ENCODE measurements at regions not wholly inside any gene's neighbourhood (a gene's known extent, or its start where the extent isn't known, plus 50 kb on each side); places are given as distances from the start of the nearest gene placed in this dataset.

DNA sequence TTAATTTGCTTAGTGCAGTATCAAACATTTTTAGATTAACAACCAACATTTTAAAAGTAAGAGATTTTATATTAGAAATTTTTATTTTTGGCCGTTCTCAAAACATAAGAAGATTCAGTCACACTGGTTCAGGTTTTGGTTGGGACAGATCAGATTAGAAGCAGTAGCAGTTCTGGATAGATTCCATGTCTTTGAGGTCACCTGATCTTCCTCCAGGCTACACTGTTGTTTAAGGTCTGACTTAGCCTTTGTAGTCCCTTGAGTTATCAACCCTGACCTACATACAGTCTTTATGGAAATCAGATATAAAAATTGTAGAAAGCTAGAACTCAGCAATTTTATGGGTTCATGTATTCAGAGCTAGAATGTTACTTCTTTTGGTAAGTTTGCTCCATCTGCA is 910.0 kb upstream of the WWC1 start:
- RAD21 ChIA-PET (ENCODE audit: unreplicated experiment), result no interaction called here
- intact Hi-C loops (cut with micrococcal nuclease; ENCODE audit: unreplicated experiment), result no loop called here
- Histone ChIP-seq H3K4me1 (ENCODE audit: control insufficient read depth, insufficient read depth, low read length) (no peaks in the 10 kb centered on the region), H3K36me3 (ENCODE audit: control insufficient read depth in 2 of 2, insufficient read depth in 2 of 2, low read length in 1 of 2) (no peaks in the 10 kb centered on the region), H3K79me2 (ENCODE audit: control insufficient read depth, insufficient read depth, low read length) (no peaks in the 10 kb centered on the region), H3K27me3 (replicated peaks in 1 of 2; ENCODE audit: control insufficient read depth in 2 of 2, insufficient read depth in 2 of 2, low read length in 1 of 2) (no peaks in the 10 kb centered on the region), H3K9me3 (replicated peaks; ENCODE audit: control insufficient read depth, insufficient read depth, low read length) (no peaks in the 10 kb centered on the region), H3K27ac (ENCODE audit: control insufficient read depth, insufficient read depth) (no peak overlapping the region), H4K20me1 (ENCODE audit: control insufficient read depth, insufficient read depth) (no peaks in the 10 kb centered on the region), H3K9ac (ENCODE audit: control insufficient read depth, insufficient read depth, low read length) (no peak overlapping the region), H2AFZ (ENCODE audit: control insufficient read depth, low read depth, low read length) (no peak overlapping the region), H3K4me3 (no peak overlapping the region), H3K4me2 (ENCODE audit: control insufficient read depth, insufficient read depth) (no peak overlapping the region)
- in situ Hi-C loops (cut with MboI), result no loop called here
- FAIRE-seq (no peak), ATAC-seq (no peak), DNase-seq (ENCODE audit: low read depth, low spot score) (no peak)
- CTCF ChIA-PET, result no interaction called here
- TF ChIP-seq NRF1 (conservative IDR thresholded peaks at IDR 0.05; ENCODE audit: low read depth, low read length), result no peak
- TF ChIP-seq MTA3 (IDR thresholded peaks at IDR 0.05; ENCODE audit: borderline replicate concordance, low read length), result no peak
- no peak for TF ChIP-seq EP300 (IDR thresholded peaks at IDR 0.05; ENCODE audit: borderline replicate concordance in 1 of 2, control insufficient read depth in 1 of 2, low read depth in 2 of 2, low read length in 2 of 2)
- no peak for TF ChIP-seq MYB (IDR thresholded peaks at IDR 0.05; ENCODE audit: borderline replicate concordance, low read depth, low read length)
- no peak for TF ChIP-seq MYC (IDR thresholded peaks at IDR 0.05; ENCODE audit: insufficient read depth, insufficient read length, insufficient replicate concordance, low read length, severe bottlenecking)
- BruUV-seq (replicated peaks), result no TSS peak
- WGBS (ENCODE audit: insufficient coverage, insufficient replicate concordance, low lambda C conversion rate, missing lambda C conversion rate), result 0% methylated on average over 1 of the region's 1 CpG
- POLR2A ChIA-PET, result no interaction called here
- SMC1A ChIA-PET (ENCODE audit: uncharacterized antibody, unreplicated experiment), result interaction anchor here (0.9 kb wide), 1 partner anchor 19 kb away, joined by 3 read pairs; no protein-coding TSS in a partner anchor

DNA sequence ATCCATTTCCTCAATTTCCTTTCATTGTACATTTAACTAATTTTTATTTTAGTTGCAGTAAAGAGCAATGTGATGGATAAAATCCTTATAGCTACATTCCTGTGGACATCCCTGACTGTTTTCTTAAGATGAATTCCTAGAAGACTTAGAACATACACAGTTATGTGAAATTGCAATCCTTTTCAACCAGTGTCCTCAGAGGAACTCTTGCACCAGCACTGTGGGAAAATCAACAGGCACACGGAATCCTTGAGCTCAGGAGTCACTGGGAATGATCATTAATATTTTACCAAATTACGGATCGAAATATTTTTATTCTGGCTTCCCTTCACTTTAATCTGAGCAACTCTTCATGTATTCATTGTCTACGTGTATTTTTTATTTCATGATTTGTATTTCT is 901.9 kb upstream of the WWC1 start:
- intact Hi-C loops (cut with micrococcal nuclease; ENCODE audit: unreplicated experiment) (no loop called here), in situ Hi-C loops (cut with MboI) (no loop called here)
- ChIA-PET CTCF (no interaction called here), SMC1A (ENCODE audit: uncharacterized antibody, unreplicated experiment) (no interaction called here), RAD21 (ENCODE audit: unreplicated experiment) (no interaction called here), POLR2A (no interaction called here)
- H3K27ac ChIP-seq (ENCODE audit: control insufficient read depth, insufficient read depth), result no peak overlapping the region
- no peaks in the 10 kb centered on the region for H3K36me3 ChIP-seq (ENCODE audit: control insufficient read depth in 2 of 2, insufficient read depth in 2 of 2, low read length in 1 of 2)
- ATAC-seq (no peak), FAIRE-seq (no peak), DNase-seq (ENCODE audit: low read depth, low spot score) (no peak)
- BruUV-seq (replicated peaks), result no TSS peak
- H3K9me3 ChIP-seq (replicated peaks; ENCODE audit: control insufficient read depth, insufficient read depth, low read length), result no peaks in the 10 kb centered on the region
- H3K4me3 ChIP-seq, result no peak overlapping the region
- no peaks in the 10 kb centered on the region for H4K20me1 ChIP-seq (ENCODE audit: control insufficient read depth, insufficient read depth)
- H3K79me2 ChIP-seq (ENCODE audit: control insufficient read depth, insufficient read depth, low read length), result no peaks in the 10 kb centered on the region
- no peaks in the 10 kb centered on the region for H3K27me3 ChIP-seq (replicated peaks in 1 of 2; ENCODE audit: control insufficient read depth in 2 of 2, insufficient read depth in 2 of 2, low read length in 1 of 2)
- no peak overlapping the region for H3K4me2 ChIP-seq (ENCODE audit: control insufficient read depth, insufficient read depth)
- H3K9ac ChIP-seq (ENCODE audit: control insufficient read depth, insufficient read depth, low read length), result no peak overlapping the region
- H3K4me1 ChIP-seq (ENCODE audit: control insufficient read depth, insufficient read depth, low read length), result no peaks in the 10 kb centered on the region
- H2AFZ ChIP-seq (ENCODE audit: control insufficient read depth, low read depth, low read length), result no peak overlapping the region
- WGBS (ENCODE audit: insufficient coverage, insufficient replicate concordance, low lambda C conversion rate, missing lambda C conversion rate), result 0% methylated on average over 4 of the region's 4 CpGs
- TF ChIP-seq, protein P1, sequence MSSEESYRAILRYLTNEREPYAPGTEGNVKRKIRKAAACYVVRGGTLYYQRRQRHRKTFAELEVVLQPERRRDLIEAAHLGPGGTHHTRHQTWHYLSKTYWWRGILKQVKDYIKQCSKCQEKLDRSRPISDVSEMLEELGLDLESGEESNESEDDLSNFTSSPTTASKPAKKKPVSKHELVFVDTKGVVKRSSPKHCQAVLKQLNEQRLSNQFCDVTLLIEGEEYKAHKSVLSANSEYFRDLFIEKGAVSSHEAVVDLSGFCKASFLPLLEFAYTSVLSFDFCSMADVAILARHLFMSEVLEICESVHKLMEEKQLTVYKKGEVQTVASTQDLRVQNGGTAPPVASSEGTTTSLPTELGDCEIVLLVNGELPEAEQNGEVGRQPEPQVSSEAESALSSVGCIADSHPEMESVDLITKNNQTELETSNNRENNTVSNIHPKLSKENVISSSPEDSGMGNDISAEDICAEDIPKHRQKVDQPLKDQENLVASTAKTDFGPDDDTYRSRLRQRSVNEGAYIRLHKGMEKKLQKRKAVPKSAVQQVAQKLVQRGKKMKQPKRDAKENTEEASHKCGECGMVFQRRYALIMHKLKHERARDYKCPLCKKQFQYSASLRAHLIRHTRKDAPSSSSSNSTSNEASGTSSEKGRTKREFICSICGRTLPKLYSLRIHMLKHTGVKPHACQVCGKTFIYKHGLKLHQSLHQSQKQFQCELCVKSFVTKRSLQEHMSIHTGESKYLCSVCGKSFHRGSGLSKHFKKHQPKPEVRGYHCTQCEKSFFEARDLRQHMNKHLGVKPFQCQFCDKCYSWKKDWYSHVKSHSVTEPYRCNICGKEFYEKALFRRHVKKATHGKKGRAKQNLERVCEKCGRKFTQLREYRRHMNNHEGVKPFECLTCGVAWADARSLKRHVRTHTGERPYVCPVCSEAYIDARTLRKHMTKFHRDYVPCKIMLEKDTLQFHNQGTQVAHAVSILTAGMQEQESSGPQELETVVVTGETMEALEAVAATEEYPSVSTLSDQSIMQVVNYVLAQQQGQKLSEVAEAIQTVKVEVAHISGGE (CRISPR knock-in tag; IDR thresholded peaks at IDR 0.05), result no peak
- TF ChIP-seq CBFB (IDR thresholded peaks at IDR 0.05; ENCODE audit: low read depth) (no peak), CBX3 (IDR thresholded peaks at IDR 0.05; ENCODE audit: borderline replicate concordance, low read depth) (no peak), MTA3 (IDR thresholded peaks at IDR 0.05; ENCODE audit: borderline replicate concordance, low read length) (no peak), EED (IDR thresholded peaks at IDR 0.05; ENCODE audit: low read depth) (no peak)
- TF ChIP-seq, protein P2, sequence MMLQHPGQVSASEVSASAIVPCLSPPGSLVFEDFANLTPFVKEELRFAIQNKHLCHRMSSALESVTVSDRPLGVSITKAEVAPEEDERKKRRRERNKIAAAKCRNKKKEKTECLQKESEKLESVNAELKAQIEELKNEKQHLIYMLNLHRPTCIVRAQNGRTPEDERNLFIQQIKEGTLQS (IDR thresholded peaks at IDR 0.05; ENCODE audit: borderline replicate concordance, extremely low read depth, low read depth, low read length), result no peak

Data from GM12878 (cell line).